ENCODE measurements at regions not wholly inside any gene's neighbourhood (a gene's known extent, or its start where the extent isn't known, plus 50 kb on each side); places are given as distances from the start of the nearest gene placed in this dataset.
"Not testable (repeated sequence)": the region's sequence is repeated elsewhere in the genome, so short reads cannot be mapped to it uniquely, and the experiment has no call there.

DNA sequence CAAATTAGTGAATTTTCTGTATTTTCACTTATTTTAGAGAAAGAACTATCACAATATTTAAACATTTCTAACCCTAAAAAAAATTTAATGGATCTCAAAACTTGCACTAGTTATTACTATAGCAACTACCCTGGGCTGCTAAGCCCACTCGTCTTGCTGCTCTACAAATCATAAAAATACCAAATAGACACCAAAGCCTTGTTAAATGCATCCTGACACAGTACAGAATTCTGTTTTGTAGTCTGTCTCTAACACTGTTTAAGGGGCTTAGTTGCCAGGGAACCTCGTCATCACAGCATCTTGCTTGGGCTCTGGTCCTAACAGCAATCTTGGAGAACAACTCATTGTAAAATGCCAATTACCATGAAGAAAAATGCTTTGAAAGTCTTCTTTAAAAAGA lies 56.9 kb upstream of the MBOAT1 start:
- no peak for DNase-seq (ENCODE audit: low spot score)
- TF ChIP-seq, protein P1, sequence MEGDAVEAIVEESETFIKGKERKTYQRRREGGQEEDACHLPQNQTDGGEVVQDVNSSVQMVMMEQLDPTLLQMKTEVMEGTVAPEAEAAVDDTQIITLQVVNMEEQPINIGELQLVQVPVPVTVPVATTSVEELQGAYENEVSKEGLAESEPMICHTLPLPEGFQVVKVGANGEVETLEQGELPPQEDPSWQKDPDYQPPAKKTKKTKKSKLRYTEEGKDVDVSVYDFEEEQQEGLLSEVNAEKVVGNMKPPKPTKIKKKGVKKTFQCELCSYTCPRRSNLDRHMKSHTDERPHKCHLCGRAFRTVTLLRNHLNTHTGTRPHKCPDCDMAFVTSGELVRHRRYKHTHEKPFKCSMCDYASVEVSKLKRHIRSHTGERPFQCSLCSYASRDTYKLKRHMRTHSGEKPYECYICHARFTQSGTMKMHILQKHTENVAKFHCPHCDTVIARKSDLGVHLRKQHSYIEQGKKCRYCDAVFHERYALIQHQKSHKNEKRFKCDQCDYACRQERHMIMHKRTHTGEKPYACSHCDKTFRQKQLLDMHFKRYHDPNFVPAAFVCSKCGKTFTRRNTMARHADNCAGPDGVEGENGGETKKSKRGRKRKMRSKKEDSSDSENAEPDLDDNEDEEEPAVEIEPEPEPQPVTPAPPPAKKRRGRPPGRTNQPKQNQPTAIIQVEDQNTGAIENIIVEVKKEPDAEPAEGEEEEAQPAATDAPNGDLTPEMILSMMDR (conservative IDR thresholded peaks at IDR 0.05; ENCODE audit: low read depth, low read length), result no peak
- no peak for TF ChIP-seq EZH2 (IDR thresholded peaks at IDR 0.05; ENCODE audit: borderline replicate concordance, low read depth, low read length, poor library complexity, severe bottlenecking)
- H3K36me3 ChIP-seq (ENCODE audit: insufficient read depth, low read length, poor library complexity, severe bottlenecking), result no peaks in the 10 kb centered on the region
- no peaks in the 10 kb centered on the region for H3K4me1 ChIP-seq (ENCODE audit: insufficient read depth, low read length, poor library complexity, severe bottlenecking)
- intact Hi-C loops (cut with micrococcal nuclease; ENCODE audit: unreplicated experiment), result no loop called here
- H3K9me3 ChIP-seq (ENCODE audit: low read depth, low read length, poor library complexity, severe bottlenecking), result no peaks in the 10 kb centered on the region
- no peak overlapping the region for H3K27ac ChIP-seq (ENCODE audit: low read depth, low read length, poor library complexity, severe bottlenecking)
- no peak overlapping the region for H3K4me3 ChIP-seq (ENCODE audit: low read depth, low read length, poor library complexity, severe bottlenecking)
- BruUV-seq (replicated peaks), result no TSS peak
- ChIA-PET POLR2A (ENCODE audit: low non-redundant PET) (no interaction called here), CTCF (no interaction called here)
- H3K27me3 ChIP-seq (replicated peaks; ENCODE audit: insufficient read depth, low read depth, low read length, poor library complexity), result no peaks in the 10 kb centered on the region

DNA sequence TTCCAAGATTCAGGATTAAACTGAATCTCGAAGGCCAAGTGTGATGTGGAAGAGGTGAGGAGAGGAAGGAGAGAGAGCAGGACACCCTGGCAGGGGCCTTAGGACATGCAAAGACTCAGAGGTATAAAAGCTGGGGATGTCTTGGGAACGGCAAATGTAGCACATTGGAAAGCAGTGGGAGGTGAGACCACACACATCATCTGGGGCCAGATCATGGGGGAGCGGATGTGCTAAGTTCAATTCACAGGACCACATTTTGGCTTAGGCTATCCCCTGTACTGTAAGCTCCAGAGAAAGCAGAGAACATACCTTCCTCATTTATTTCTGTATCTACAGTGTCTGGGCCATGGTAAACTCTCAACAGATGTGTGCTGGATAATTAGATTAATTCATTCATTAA lies 59.5 kb upstream of the MBOAT1 start:
- ChIA-PET CTCF (no interaction called here), POLR2A (ENCODE audit: low non-redundant PET) (no interaction called here)
- no peaks in the 10 kb centered on the region for H3K36me3 ChIP-seq (ENCODE audit: insufficient read depth, low read length, poor library complexity, severe bottlenecking)

DNA sequence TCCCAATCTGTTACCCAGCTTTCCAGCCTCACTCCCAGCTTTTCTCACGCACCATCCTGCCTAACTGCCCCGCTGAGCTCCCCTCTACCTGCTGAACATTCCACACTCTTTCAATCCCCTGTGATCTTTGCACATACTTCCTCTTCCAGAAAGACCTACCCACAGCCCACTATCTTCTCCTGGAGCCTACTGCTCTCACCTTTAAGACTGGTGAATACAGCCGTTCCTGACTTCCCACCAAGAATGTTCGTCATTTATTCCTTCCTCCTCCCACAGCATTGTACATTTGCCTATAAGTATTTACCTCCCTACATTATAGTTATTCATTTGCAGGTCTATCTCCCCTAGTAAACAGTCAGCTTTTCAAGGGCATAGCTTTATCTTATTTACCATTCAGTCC lies 61.9 kb upstream of the MBOAT1 start:
- intact Hi-C loops (cut with micrococcal nuclease; ENCODE audit: unreplicated experiment), result no loop called here
- no TSS peak for BruUV-seq (replicated peaks)
- ChIA-PET CTCF (no interaction called here), POLR2A (ENCODE audit: low non-redundant PET) (no interaction called here)
- Histone ChIP-seq H3K27ac (ENCODE audit: low read depth, low read length, poor library complexity, severe bottlenecking) (no peak overlapping the region), H3K4me3 (ENCODE audit: low read depth, low read length, poor library complexity, severe bottlenecking) (no peak overlapping the region), H3K27me3 (replicated peaks; ENCODE audit: insufficient read depth, low read depth, low read length, poor library complexity) (no peaks in the 10 kb centered on the region), H3K36me3 (ENCODE audit: insufficient read depth, low read length, poor library complexity, severe bottlenecking) (no peaks in the 10 kb centered on the region), H3K4me1 (ENCODE audit: insufficient read depth, low read length, poor library complexity, severe bottlenecking) (peaks cover 9% of the 10 kb centered on the region), H3K9me3 (ENCODE audit: low read depth, low read length, poor library complexity, severe bottlenecking) (no peaks in the 10 kb centered on the region)
- DNase-seq (ENCODE audit: low spot score), result no peak
- no peak for TF ChIP-seq EZH2 (IDR thresholded peaks at IDR 0.05; ENCODE audit: borderline replicate concordance, low read depth, low read length, poor library complexity, severe bottlenecking)
- TF ChIP-seq, protein P1 (conservative IDR thresholded peaks at IDR 0.05; ENCODE audit: low read depth, low read length), result no peak

More for the DNA sequence above, 59.5 kb upstream of the MBOAT1 start:
- intact Hi-C loops (cut with micrococcal nuclease; ENCODE audit: unreplicated experiment), result no loop called here
- no peaks in the 10 kb centered on the region for H3K4me1 ChIP-seq (ENCODE audit: insufficient read depth, low read length, poor library complexity, severe bottlenecking)
- no peaks in the 10 kb centered on the region for H3K9me3 ChIP-seq (ENCODE audit: low read depth, low read length, poor library complexity, severe bottlenecking)
- H3K27ac ChIP-seq (ENCODE audit: low read depth, low read length, poor library complexity, severe bottlenecking), result no peak overlapping the region
- no peak overlapping the region for H3K4me3 ChIP-seq (ENCODE audit: low read depth, low read length, poor library complexity, severe bottlenecking)
- H3K27me3 ChIP-seq (replicated peaks; ENCODE audit: insufficient read depth, low read depth, low read length, poor library complexity), result no peaks in the 10 kb centered on the region
- BruUV-seq (replicated peaks), result no TSS peak
- no peak for TF ChIP-seq EZH2 (IDR thresholded peaks at IDR 0.05; ENCODE audit: borderline replicate concordance, low read depth, low read length, poor library complexity, severe bottlenecking)
- TF ChIP-seq, protein P1 (conservative IDR thresholded peaks at IDR 0.05; ENCODE audit: low read depth, low read length), result no peak
- DNase-seq (ENCODE audit: low spot score), result no peak

DNA sequence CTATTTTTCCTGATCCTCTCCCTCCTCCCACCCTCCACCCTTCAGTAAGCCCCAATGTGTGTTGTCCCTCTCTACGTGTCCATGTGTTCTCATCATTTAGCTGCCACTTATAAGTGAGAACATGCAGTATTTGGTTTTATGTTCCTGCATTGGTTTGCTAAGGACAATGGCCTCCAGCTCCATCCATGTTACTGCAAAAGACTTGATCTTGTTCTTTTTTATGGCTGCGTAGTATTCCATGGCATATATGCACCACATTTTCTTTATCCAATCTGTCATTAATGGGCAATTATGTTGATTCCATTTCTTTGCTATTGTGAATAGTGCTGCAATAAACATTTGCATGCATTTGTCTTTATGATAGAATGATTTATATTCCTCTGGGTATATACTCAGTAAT lies 63.6 kb upstream of the MBOAT1 start:
- H3K4me3 ChIP-seq (ENCODE audit: low read depth, low read length, poor library complexity, severe bottlenecking); H3K27me3 ChIP-seq (replicated peaks; ENCODE audit: insufficient read depth, low read depth, low read length, poor library complexity); BruUV-seq (replicated peaks); POLR2A ChIA-PET (ENCODE audit: low non-redundant PET); intact Hi-C loops (cut with micrococcal nuclease; ENCODE audit: unreplicated experiment); H3K27ac ChIP-seq (ENCODE audit: low read depth, low read length, poor library complexity, severe bottlenecking); H3K36me3 ChIP-seq (ENCODE audit: insufficient read depth, low read length, poor library complexity, severe bottlenecking); CTCF ChIA-PET; DNase-seq (ENCODE audit: low spot score); H3K9me3 ChIP-seq (ENCODE audit: low read depth, low read length, poor library complexity, severe bottlenecking): not testable (repeated sequence)
- peaks cover 15% of the 10 kb centered on the region for H3K4me1 ChIP-seq (ENCODE audit: insufficient read depth, low read length, poor library complexity, severe bottlenecking)

DNA sequence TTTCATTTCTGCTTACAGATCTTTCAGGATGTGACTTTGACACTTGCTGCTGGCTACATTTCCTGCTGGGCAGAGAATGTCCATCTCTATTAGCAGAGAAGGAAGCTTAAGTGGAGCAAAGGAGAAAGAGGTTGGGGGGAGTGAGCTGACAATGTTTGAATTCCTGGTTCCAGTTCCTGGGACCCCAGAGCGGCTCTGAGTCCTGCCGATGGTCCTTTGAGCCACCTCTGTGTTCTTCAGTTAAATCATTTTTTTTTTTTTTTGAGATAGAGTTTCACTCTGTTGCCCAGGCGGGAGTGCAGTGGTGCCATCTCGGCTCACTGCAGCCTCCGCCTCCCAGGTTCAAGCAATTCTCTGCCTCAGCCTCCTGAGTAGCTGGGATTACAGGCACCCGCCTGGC lies 65.5 kb upstream of the MBOAT1 start:
- BruUV-seq (replicated peaks); H3K27me3 ChIP-seq (replicated peaks; ENCODE audit: insufficient read depth, low read depth, low read length, poor library complexity); POLR2A ChIA-PET (ENCODE audit: low non-redundant PET); CTCF ChIA-PET; H3K9me3 ChIP-seq (ENCODE audit: low read depth, low read length, poor library complexity, severe bottlenecking); DNase-seq (ENCODE audit: low spot score); intact Hi-C loops (cut with micrococcal nuclease; ENCODE audit: unreplicated experiment); H3K4me3 ChIP-seq (ENCODE audit: low read depth, low read length, poor library complexity, severe bottlenecking); H3K36me3 ChIP-seq (ENCODE audit: insufficient read depth, low read length, poor library complexity, severe bottlenecking); H3K27ac ChIP-seq (ENCODE audit: low read depth, low read length, poor library complexity, severe bottlenecking): not testable (repeated sequence)
- peaks cover 15% of the 10 kb centered on the region for H3K4me1 ChIP-seq (ENCODE audit: insufficient read depth, low read length, poor library complexity, severe bottlenecking)
